Occipital lobe (tissue), 1 donor: ENCODE measurements at regions not wholly inside any gene's neighbourhood (a gene's known extent, or its start where the extent isn't known, plus 50 kb on each side); places are given as distances from the start of the nearest gene placed in this dataset.
"Not testable (repeated sequence)": the region's sequence is repeated elsewhere in the genome, so short reads cannot be mapped to it uniquely, and the experiment has no call there.

Experiments used
- DNase-seq: peaks from one replicate; lab custom pipeline; 2025; lab: John Stamatoyannopoulos, UW

- DNase-seq, result no peak
Observed at GRCh38 chr16:22624800-22625533, 114.3 kb downstream of the NPIPB5 start.

- DNase-seq, result no peak
Observed at GRCh38 chr16:22625967-22626366, 115.3 kb downstream of the NPIPB5 start.

DNA sequence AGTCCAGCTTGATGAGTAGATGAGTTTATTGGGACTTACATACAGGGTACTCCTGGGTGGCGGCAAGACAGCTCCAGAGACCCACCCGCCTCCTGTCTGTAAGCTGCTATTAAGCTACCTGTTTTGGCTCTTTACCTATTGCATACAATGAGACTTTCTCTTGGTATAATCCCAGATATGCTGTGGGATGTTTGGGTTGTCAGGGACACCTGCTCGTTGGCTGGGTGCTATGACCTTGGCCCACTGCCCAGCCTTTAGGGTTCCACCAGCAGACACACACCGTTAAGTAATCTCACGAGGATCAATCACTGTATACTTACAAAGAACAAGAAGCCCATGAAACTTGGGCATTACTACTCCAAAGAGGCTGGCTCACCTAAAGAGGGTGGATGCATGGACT, 116.4 kb downstream of the NPIPB5 start:
- no peak for DNase-seq

DNA sequence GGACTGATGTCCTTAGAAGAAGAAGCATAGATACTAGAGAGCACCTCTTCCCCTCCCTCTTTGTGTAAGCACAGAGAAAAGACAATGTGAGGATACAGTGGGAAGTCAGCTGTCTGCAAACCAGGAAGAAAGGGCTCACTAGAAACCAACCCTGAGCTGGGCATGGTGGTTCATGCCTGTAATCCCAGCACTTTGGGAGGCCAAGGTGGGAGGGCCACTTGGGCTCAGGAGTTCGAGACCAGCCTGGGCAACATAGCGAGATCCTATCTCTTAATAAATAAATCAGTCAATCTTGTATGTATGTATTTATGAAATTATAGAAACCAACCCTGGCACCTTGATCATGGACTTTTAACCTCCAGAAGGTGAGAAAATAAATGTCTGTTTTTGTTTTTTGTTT, 118.3 kb downstream of the NPIPB5 start:
- DNase-seq, result no peak

DNA sequence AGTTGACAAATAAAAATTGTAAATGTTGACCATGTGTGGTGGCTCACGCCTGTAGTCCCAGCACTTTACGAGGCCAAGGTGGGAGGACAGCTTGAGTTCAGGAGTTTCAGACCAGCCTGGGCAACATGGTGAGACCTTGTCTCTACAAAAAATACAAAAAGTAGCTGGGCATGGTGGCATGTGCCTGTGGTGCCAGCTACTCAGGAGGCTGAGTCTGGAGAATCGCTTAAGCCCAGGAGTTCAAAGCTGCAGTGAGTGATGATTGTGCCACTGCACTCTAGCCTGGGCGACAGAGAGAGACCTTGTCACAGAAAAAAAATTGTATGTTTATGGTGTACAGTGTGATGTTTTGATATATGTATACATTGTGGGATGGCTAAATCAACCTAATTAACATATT, 119.6 kb downstream of the NPIPB5 start:
- no peak for DNase-seq

DNA sequence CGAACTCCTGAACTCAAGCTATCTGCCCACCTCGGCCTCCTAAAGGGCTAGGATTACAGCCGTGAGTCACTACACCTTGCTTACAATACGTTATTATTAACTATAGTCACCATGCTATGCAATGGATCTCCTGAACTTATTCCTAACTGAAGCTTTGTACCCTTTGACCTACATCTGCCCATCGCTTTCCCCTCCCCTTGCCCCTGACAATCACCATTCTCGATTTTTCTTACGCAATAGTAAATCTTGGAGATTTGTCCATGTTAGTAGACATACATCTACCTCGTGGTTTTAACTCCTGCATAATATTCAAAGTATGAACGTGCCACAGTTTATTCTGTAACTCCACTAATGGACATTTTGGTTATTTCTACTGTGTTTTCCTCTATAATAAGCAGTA, 120.6 kb downstream of the NPIPB5 start:
- no peak for DNase-seq

- no peak for DNase-seq
Observed at GRCh38 chr16:22632606-22633005, 121.9 kb downstream of the NPIPB5 start.

GRCh38 chr16:22633280-22633679, 122.6 kb downstream of the NPIPB5 start:
- DNase-seq, result no peak

GRCh38 chr16:22633799-22634198, 123.1 kb downstream of the NPIPB5 start:
- no peak for DNase-seq

GRCh38 chr16:22634954-22635353, 124.3 kb downstream of the NPIPB5 start:
- DNase-seq, result no peak

DNA sequence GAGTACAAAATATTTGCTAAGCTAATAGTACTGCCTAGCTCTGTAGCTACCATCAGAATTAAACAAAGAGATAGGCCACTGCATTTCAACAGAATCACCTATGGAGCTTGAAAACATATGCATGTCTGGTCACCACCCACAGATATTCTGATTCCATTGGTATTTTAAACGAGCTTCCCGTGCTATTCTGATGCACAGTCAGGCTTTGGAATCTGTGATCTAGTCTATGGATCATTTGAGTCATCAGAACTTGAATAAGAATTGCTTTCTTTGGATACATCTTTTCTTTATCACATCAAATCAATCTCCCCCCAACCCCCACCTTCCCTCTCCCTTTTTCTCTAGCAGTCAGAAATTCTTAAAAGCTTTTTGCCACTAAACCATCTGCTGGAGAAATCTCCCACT, 124.7 kb downstream of the NPIPB5 start:
- DNase-seq, result no peak

- DNase-seq, result no peak
Observed at GRCh38 chr16:22635801-22636200, 125.1 kb downstream of the NPIPB5 start.

DNA sequence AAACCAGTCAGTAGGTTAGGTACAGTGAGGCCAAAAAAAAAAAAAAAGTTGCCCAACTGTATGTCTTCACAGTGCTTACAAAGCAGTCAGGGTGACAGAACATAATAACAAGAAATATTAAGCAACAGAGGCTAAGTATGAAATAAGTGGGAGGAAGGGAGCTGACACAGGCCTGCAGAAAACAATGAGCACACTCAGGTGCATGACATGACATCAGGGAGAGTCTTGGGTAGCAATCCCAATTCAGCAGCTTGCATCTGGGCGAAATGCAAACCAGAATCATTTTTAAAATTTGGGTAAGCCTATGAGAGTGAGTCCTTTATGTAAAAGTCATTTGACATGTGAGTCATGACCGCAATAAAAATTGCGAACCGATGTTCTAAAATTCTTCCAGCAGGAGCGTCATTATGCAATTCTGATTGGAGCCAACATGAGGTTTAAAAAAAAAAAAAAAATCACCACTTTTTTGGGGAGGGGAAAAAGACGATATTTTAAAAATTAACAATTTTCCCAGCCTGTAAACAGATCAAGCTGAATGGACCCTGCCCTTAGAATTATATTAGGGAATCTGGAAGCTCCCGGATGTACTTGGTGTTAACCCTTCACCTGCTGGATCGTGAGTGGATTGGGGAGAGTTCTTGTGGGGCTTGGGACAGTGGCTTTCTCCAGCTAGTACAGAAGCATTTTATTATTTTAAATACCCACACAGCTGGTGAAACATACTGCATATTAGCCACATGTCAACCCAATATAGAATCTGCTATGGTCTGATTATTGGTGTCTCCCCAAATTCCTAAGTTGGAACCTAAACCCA, 127.9 kb downstream of the NPIPB5 start:
- no peak for DNase-seq

DNA sequence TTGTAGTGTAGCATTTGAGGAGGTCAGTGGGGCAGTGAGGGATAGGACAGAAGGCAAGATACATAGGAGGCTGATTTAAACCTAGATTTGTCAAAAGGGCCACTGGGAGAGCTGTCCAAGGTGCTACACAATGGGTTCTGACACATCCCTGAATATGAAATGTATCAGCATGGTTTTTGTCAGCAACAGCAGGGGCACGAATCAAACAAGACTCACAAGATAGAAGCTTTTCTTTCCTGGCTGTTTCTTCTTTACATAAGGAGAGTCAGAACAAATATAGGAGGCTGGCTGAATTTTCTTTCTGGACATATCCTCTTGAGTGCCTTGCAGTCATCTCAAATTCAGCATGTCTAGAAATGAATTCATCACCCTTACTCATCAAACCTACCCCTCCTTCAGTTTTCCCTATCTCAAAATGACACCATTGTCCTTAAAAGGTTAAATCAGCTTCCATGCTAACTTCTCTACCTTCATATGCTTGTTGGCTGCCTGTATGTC, 130.5 kb downstream of the NPIPB5 start:
- no peak for DNase-seq

DNA sequence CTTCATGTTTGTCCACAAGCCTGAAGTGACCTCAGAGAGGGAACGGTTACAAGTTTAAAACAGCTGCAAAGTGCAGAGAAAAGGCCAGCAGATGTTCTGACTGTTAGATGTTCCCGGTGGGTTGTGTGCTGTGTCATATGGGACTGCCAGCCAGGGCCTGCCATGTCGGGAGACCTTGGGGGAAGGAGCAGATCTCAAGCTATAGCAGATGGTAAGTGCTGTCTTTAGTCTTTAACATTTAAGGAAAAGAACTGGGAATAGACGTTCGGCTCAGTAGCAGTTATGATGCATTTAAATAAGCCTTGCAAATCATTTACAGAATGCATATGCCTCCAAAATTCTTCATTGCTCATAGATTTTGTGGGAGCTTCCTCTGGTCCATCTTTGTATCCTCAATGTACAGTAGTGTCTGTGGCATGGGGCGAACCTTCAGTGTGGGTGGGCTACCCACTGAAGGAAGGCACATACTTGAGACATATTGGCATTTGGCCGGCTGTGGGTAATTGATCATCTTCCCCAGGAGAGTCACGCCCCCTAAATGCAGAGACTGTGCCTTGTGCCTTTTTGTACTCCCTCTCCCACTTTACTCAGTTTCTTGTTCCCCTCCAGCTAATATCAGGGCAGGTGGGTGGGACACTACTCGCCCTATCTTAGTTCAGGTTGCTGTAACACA, 131.9 kb downstream of the NPIPB5 start:
- no peak for DNase-seq

DNA sequence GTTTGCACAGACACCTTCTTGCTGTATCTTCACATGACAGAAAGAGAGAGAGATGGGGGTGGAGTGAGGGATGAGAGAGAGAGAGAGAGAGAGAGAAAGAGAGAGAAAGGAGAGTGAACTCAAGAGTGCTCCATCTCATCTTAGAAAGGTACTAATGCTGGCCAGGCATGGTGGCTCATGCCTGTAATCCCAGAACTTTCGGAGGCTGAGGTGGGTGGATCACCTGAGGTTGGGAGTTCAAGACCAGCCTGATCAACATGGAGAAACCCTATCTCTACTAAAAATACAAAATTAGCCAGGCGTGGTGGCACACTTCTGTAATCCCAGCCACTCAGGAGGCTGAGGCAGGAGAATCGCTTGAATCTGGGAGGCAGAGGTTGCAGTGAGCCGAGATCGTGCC, 132.5 kb downstream of the NPIPB5 start:
- DNase-seq, result not testable (repeated sequence)

- DNase-seq, result no peak
Observed at GRCh38 chr16:22643886-22644285, 133.2 kb downstream of the NPIPB5 start.

- DNase-seq, result no peak
Observed at GRCh38 chr16:22645868-22646267, 135.2 kb downstream of the NPIPB5 start.

GRCh38 chr16:22646948-22647556, 136.4 kb downstream of the NPIPB5 start:
- DNase-seq, result no peak

- DNase-seq, result no peak
Observed at GRCh38 chr16:22648141-22648540, 137.4 kb downstream of the NPIPB5 start.

GRCh38 chr16:22648941-22649340, 138.2 kb downstream of the NPIPB5 start:
- DNase-seq, result no peak
